ENCODE measurements at regions not wholly inside any gene's neighbourhood (a gene's known extent, or its start where the extent isn't known, plus 50 kb on each side); places are given as distances from the start of the nearest gene placed in this dataset.
"Not testable (repeated sequence)": the region's sequence is repeated elsewhere in the genome, so short reads cannot be mapped to it uniquely, and the experiment has no call there.

DNA sequence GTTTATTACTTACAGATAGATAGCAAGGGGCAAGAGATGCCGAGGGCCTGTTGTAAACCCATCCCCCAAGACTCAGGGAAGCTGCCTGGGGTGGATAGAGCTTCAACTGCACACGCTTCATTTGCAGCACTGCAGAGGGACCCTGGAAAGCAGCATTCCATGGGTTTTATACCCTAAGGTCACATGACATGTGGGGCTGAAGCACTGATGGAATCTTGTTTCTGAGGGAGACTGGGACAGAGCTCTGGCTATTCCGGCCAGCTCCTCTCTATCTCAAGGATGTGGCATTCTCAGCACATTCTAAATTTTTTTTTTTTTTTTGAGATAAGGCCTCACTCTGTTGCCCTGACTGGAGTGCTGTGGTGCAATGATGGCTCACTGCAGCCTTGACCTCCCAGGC, 300.1 kb downstream of the MYCN start:
- Histone ChIP-seq H3K4me1 (no peaks in the 10 kb centered on the region), H3K27ac (no peak overlapping the region), H3K9me3 (ENCODE audit: control insufficient read depth, low read length) (no peaks in the 10 kb centered on the region), H3K27me3 (ENCODE audit: control insufficient read depth, insufficient read depth, low read length) (no peaks in the 10 kb centered on the region), H3K36me3 (ENCODE audit: control insufficient read depth, insufficient read depth, low read length) (no peaks in the 10 kb centered on the region), H3K9ac (no peak overlapping the region), H2AFZ (no peak overlapping the region), H3K79me2 (no peaks in the 10 kb centered on the region), H3K4me3 (ENCODE audit: low read depth, low read length) (no peak overlapping the region), H3K4me2 (ENCODE audit: low read length) (no peak overlapping the region)
- TF ChIP-seq CTCF (IDR thresholded peaks at IDR 0.05): no peak

- no peaks in the 10 kb centered on the region for H3K79me2 ChIP-seq
- H3K4me2 ChIP-seq (ENCODE audit: low read length): no peak overlapping the region
- no peak overlapping the region for H3K27ac ChIP-seq
- no peak overlapping the region for H3K4me3 ChIP-seq (ENCODE audit: low read depth, low read length)
- H3K9ac ChIP-seq: no peak overlapping the region
- no peaks in the 10 kb centered on the region for H3K4me1 ChIP-seq
- H3K27me3 ChIP-seq (ENCODE audit: control insufficient read depth, insufficient read depth, low read length): no peaks in the 10 kb centered on the region
- H3K36me3 ChIP-seq (ENCODE audit: control insufficient read depth, insufficient read depth, low read length): no peaks in the 10 kb centered on the region
- TF ChIP-seq CTCF (IDR thresholded peaks at IDR 0.05): no peak
- H2AFZ ChIP-seq: no peak overlapping the region
- no peaks in the 10 kb centered on the region for H3K9me3 ChIP-seq (ENCODE audit: control insufficient read depth, low read length)
Observed at GRCh38 chr2:16239296-16239850, 299.0 kb downstream of the MYCN start.

DNA sequence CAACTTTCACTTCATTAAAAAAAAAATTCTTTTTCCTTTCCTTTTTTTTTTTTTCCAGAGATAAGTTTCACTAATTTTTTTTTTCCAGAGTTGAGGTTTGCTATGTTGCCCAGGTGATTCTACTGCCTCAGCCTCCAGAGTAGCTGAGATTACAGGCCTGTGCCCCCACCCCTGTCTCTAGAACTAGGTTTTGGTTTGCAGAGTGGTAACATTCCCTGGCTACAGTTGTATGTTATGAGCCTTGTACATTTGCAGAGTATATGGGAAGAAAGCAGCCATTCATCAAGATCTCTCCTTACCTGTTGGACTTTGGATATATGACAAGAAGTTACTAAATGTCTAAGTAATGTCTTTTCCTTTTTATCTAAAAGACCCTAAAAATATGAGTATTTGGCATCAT, 298.4 kb downstream of the MYCN start:
- H3K27me3 ChIP-seq (ENCODE audit: control insufficient read depth, insufficient read depth, low read length): no peaks in the 10 kb centered on the region
- no peak overlapping the region for H3K4me2 ChIP-seq (ENCODE audit: low read length)
- no peak for TF ChIP-seq CTCF (IDR thresholded peaks at IDR 0.05)
- H3K9ac ChIP-seq: no peak overlapping the region
- H3K36me3 ChIP-seq (ENCODE audit: control insufficient read depth, insufficient read depth, low read length): no peaks in the 10 kb centered on the region
- no peaks in the 10 kb centered on the region for H3K4me1 ChIP-seq
- no peaks in the 10 kb centered on the region for H3K79me2 ChIP-seq
- H3K4me3 ChIP-seq (ENCODE audit: low read depth, low read length): no peak overlapping the region
- H3K9me3 ChIP-seq (ENCODE audit: control insufficient read depth, low read length): no peaks in the 10 kb centered on the region
- no peak overlapping the region for H2AFZ ChIP-seq
- no peak overlapping the region for H3K27ac ChIP-seq

DNA sequence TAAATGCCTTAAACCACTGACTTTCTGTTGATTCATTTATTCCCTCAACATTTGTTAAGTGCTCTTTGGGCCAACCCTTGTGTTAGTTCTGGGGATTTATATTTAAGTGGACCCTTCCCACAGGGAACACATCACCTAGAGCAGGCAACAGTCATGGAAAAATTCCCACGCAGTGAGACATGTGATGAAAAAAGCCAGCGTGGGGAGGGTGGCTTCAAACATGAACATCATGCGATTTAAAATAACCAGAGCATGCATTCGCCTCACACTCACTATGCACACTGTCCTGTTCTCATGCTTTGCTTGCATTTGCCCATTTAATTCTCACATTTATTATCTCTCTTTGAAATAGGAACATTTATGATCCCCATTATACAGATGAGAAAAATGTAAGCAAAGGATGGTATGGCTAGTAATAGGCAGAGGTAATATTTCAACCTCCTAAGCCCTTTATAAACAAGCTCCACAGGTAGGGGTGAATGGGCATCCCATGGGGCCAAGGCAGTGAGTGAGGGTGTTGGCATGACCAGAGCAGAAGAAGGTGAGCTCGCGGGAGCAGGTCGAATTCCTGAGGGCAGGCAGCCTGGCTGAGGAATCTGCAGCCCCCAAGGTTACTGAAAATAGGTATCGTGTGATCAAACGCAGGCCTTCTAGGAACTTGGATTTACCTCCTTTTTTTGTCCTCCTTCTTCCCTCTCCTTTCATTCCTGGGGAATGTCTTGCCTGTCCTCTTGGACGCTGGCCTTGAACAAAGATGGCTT, 297.8 kb downstream of the MYCN start:
- Histone ChIP-seq H3K4me1 (no peaks in the 10 kb centered on the region), H3K27ac (no peak overlapping the region), H3K4me3 (ENCODE audit: low read depth, low read length) (no peak overlapping the region), H3K4me2 (ENCODE audit: low read length) (no peak overlapping the region), H2AFZ (no peak overlapping the region), H3K9me3 (ENCODE audit: control insufficient read depth, low read length) (no peaks in the 10 kb centered on the region), H3K9ac (no peak overlapping the region), H3K79me2 (no peaks in the 10 kb centered on the region), H3K36me3 (ENCODE audit: control insufficient read depth, insufficient read depth, low read length) (no peaks in the 10 kb centered on the region), H3K27me3 (ENCODE audit: control insufficient read depth, insufficient read depth, low read length) (no peaks in the 10 kb centered on the region)
- TF ChIP-seq CTCF (IDR thresholded peaks at IDR 0.05): no peak

- no peaks in the 10 kb centered on the region for H3K79me2 ChIP-seq
- no peak for TF ChIP-seq CTCF (IDR thresholded peaks at IDR 0.05)
- no peak overlapping the region for H3K27ac ChIP-seq
Observed at GRCh38 chr2:16235747-16236146, 295.4 kb downstream of the MYCN start.

GRCh38 chr2:16235291-16235690, 294.9 kb downstream of the MYCN start:
- H3K4me3 ChIP-seq (ENCODE audit: low read depth, low read length); H3K36me3 ChIP-seq (ENCODE audit: control insufficient read depth, insufficient read depth, low read length); H3K79me2 ChIP-seq; H3K9me3 ChIP-seq (ENCODE audit: control insufficient read depth, low read length); H3K27me3 ChIP-seq (ENCODE audit: control insufficient read depth, insufficient read depth, low read length); H3K4me2 ChIP-seq (ENCODE audit: low read length); H2AFZ ChIP-seq; H3K4me1 ChIP-seq; H3K9ac ChIP-seq; H3K27ac ChIP-seq: not testable (repeated sequence)

More at GRCh38 chr2:16235747-16236146, 295.4 kb downstream of the MYCN start:
- Histone ChIP-seq H3K9ac (no peak overlapping the region), H3K4me3 (ENCODE audit: low read depth, low read length) (no peak overlapping the region), H3K9me3 (ENCODE audit: control insufficient read depth, low read length) (no peaks in the 10 kb centered on the region), H3K4me1 (no peaks in the 10 kb centered on the region), H2AFZ (no peak overlapping the region), H3K4me2 (ENCODE audit: low read length) (no peak overlapping the region), H3K36me3 (ENCODE audit: control insufficient read depth, insufficient read depth, low read length) (no peaks in the 10 kb centered on the region), H3K27me3 (ENCODE audit: control insufficient read depth, insufficient read depth, low read length) (no peaks in the 10 kb centered on the region)
